GM19467 (cell line): ENCODE measurements at regions not wholly inside any gene's neighbourhood (a gene's known extent, or its start where the extent isn't known, plus 50 kb on each side); places are given as distances from the start of the nearest gene placed in this dataset.

ENCODE experiments used
- ATAC-seq: cut with Tn5 transposase; IDR thresholded peaks from one replicate; pipeline ENCODE4 v1.9.1; 2021; ENCODE audit warnings: mild to moderate bottlenecking, moderate library complexity; ENCODE audit not compliant: unreplicated experiment

GRCh38 chr15:98506711-98507110, 141.6 kb upstream of the IGF1R start:
- ATAC-seq, result no peak

- ATAC-seq, result no peak
Measured at GRCh38 chr15:98513428-98513986, 134.8 kb upstream of the IGF1R start.

- no peak for ATAC-seq
Measured at GRCh38 chr15:98514034-98514622, 134.2 kb upstream of the IGF1R start.

- peak; percentile 82 for ATAC-seq
Measured at GRCh38 chr15:98518823-98519561, 129.3 kb upstream of the IGF1R start.

GRCh38 chr15:98519767-98520550, 128.4 kb upstream of the IGF1R start:
- ATAC-seq, result no peak

GRCh38 chr15:98522127-98522526, 126.2 kb upstream of the IGF1R start:
- ATAC-seq, result no peak

- ATAC-seq, result no peak
Measured at GRCh38 chr15:98523912-98524662, 124.3 kb upstream of the IGF1R start.

GRCh38 chr15:98524838-98525660, 123.3 kb upstream of the IGF1R start:
- ATAC-seq, result no peak

- no peak for ATAC-seq
Measured at GRCh38 chr15:98525661-98526001, 122.7 kb upstream of the IGF1R start.

GRCh38 chr15:98526094-98526493, 122.2 kb upstream of the IGF1R start:
- ATAC-seq, result no peak

- no peak for ATAC-seq
Measured at GRCh38 chr15:98528046-98528725, 120.2 kb upstream of the IGF1R start.

GRCh38 chr15:98529205-98530145, 118.9 kb upstream of the IGF1R start:
- no peak for ATAC-seq

- no peak for ATAC-seq
Measured at GRCh38 chr15:98530570-98530969, 117.8 kb upstream of the IGF1R start.

- no peak for ATAC-seq
Measured at GRCh38 chr15:98532063-98532462, 116.3 kb upstream of the IGF1R start.

- no peak for ATAC-seq
Measured at GRCh38 chr15:98536976-98537375, 111.4 kb upstream of the IGF1R start.

- ATAC-seq, result no peak
Measured at GRCh38 chr15:98537516-98538060, 110.8 kb upstream of the IGF1R start.

GRCh38 chr15:98541519-98541918, 106.8 kb upstream of the IGF1R start:
- no peak for ATAC-seq

GRCh38 chr15:98543237-98543636, 105.1 kb upstream of the IGF1R start:
- no peak for ATAC-seq
